Astrocyte (in vitro differentiated cells and primary cell): ENCODE measurements at regions not wholly inside any gene's neighbourhood (a gene's known extent, or its start where the extent isn't known, plus 50 kb on each side); places are given as distances from the start of the nearest gene placed in this dataset.

Experiments
- DNase-seq: peaks from one replicate; pipeline ENCODE4 v3.0.0-alpha.2; 2010; ENCODE audit warnings: low read depth
- FAIRE-seq: peaks from 2 replicates; lab custom pipeline; 2011; peaks lifted over from hg19 to GRCh38; lab: Jason Lieb, UNC
- H2AFZ ChIP-seq: 2 replicates; pipeline ENCODE4 v1.6.0; 2012; ENCODE audit warnings: low read depth, low read length, inconsistent platforms
- H3K27ac ChIP-seq: 2 replicates; pipeline ENCODE4 v1.5.1; 2011; ENCODE audit warnings: low read depth, low read length, inconsistent platforms
- H3K27me3 ChIP-seq: 2 replicates; pipeline ENCODE4 v1.6.0; 2011; ENCODE audit warnings: low read length, inconsistent platforms; ENCODE audit not compliant: insufficient read depth
- H3K36me3 ChIP-seq: 2 replicates; pipeline ENCODE4 v1.5.1; 2011; ENCODE audit warnings: low read length, inconsistent platforms; ENCODE audit not compliant: insufficient read depth
- H3K4me1 ChIP-seq: 2 replicates; pipeline ENCODE4 v1.5.1; 2011; ENCODE audit warnings: low read length, inconsistent platforms; ENCODE audit not compliant: insufficient read depth
- H3K4me2 ChIP-seq: 2 replicates; pipeline ENCODE4 v1.6.0; 2012; ENCODE audit warnings: low read length, inconsistent platforms
- H3K4me3 ChIP-seq: 2 replicates; pipeline ENCODE4 v1.5.1; 2011; ENCODE audit warnings: low read depth, mild to moderate bottlenecking, low read length, inconsistent platforms; ENCODE audit not compliant: insufficient read depth
- H3K79me2 ChIP-seq: 2 replicates; pipeline ENCODE4 v1.6.0; 2012; ENCODE audit warnings: mild to moderate bottlenecking, low read length, inconsistent platforms; ENCODE audit not compliant: insufficient read depth
- H3K9ac ChIP-seq: 2 replicates; pipeline ENCODE4 v1.6.0; 2012; ENCODE audit warnings: mild to moderate bottlenecking, low read length, inconsistent platforms
- H3K9me3 ChIP-seq: 2 replicates; pipeline ENCODE4 v1.5.1; 2012; ENCODE audit warnings: low read depth, mild to moderate bottlenecking, low read length, inconsistent platforms; ENCODE audit not compliant: insufficient read depth
- H4K20me1 ChIP-seq: 2 replicates; pipeline ENCODE4 v1.6.0; 2012; ENCODE audit warnings: low read length, inconsistent platforms; ENCODE audit not compliant: insufficient read depth
- H3K27ac Mint-ChIP-seq: one replicate; pipeline ENCODE4 v1.8.0; 2021; ENCODE audit warnings: mild to moderate bottlenecking, mixed read lengths; ENCODE audit not compliant: unreplicated experiment
- H3K27me3 Mint-ChIP-seq: one replicate; pipeline ENCODE4 v1.8.0; 2021; ENCODE audit warnings: low read depth, mixed read lengths; ENCODE audit not compliant: unreplicated experiment
- H3K36me3 Mint-ChIP-seq: one replicate; pipeline ENCODE4 v1.8.0; 2021; ENCODE audit warnings: low read depth, mixed read lengths; ENCODE audit not compliant: unreplicated experiment
- H3K4me1 Mint-ChIP-seq: one replicate; pipeline ENCODE4 v1.8.0; 2021; ENCODE audit warnings: low read depth, mixed read lengths; ENCODE audit not compliant: unreplicated experiment
- H3K4me3 Mint-ChIP-seq: one replicate; pipeline ENCODE4 v1.8.0; 2021; ENCODE audit warnings: mild to moderate bottlenecking, moderate library complexity, mixed read lengths; ENCODE audit not compliant: unreplicated experiment
- H3K9me3 Mint-ChIP-seq: one replicate; pipeline ENCODE4 v1.8.0; 2021; ENCODE audit warnings: mild to moderate bottlenecking, mixed read lengths; ENCODE audit not compliant: unreplicated experiment
- CTCF ChIP-seq: IDR thresholded peaks from 2 replicates; pipeline ENCODE4 v1.5.1; 2011; ENCODE audit warnings: low read depth, mild to moderate bottlenecking, inconsistent platforms, low read length, moderate library complexity; ENCODE audit not compliant: insufficient read depth
- EZH2 ChIP-seq: IDR thresholded peaks from 2 replicates; pipeline ENCODE4 v1.6.1; 2012; ENCODE audit warnings: mild to moderate bottlenecking, low read length, inconsistent platforms; ENCODE audit not compliant: insufficient read depth

- Histone ChIP-seq H4K20me1 (no peaks in the 10 kb centered on the region), H3K4me3 (no peak overlapping the region), H3K4me2 (no peak overlapping the region), H3K9ac (no peak overlapping the region), H3K9me3 (no peaks in the 10 kb centered on the region), H3K79me2 (no peaks in the 10 kb centered on the region), H3K4me1 (peaks cover 14% of the 10 kb centered on the region), H3K27ac (no peak overlapping the region), H3K36me3 (no peaks in the 10 kb centered on the region), H3K27me3 (no peaks in the 10 kb centered on the region), H2AFZ (no peak overlapping the region)
- FAIRE-seq (no peak), DNase-seq (no peak)
- H3K9me3 Mint-ChIP-seq = no peaks in the 10 kb centered on the region
- no peak overlapping the region for H3K4me3 Mint-ChIP-seq
- no peaks in the 10 kb centered on the region for H3K36me3 Mint-ChIP-seq
- peaks cover 6% of the 10 kb centered on the region for H3K4me1 Mint-ChIP-seq
- H3K27ac Mint-ChIP-seq = no peak overlapping the region
- TF ChIP-seq CTCF (no peak), EZH2 (no peak)
- no peaks in the 10 kb centered on the region for H3K27me3 Mint-ChIP-seq
These were observed 329.7 kb downstream of the NR2F1-AS1 start for GRCh38 chr5:93251347-93251746.

- Histone ChIP-seq H3K9ac (peak overlapping the region; percentile 65), H3K79me2 (no peaks in the 10 kb centered on the region), H3K4me1 (peaks cover 14% of the 10 kb centered on the region), H3K4me3 (no peak overlapping the region), H3K9me3 (no peaks in the 10 kb centered on the region), H3K27me3 (no peaks in the 10 kb centered on the region), H3K36me3 (no peaks in the 10 kb centered on the region), H3K4me2 (peak overlapping the region; percentile 81), H4K20me1 (no peaks in the 10 kb centered on the region), H2AFZ (no peak overlapping the region), H3K27ac (no peak overlapping the region)
- Mint-ChIP-seq H3K27ac (no peak overlapping the region), H3K9me3 (no peaks in the 10 kb centered on the region), H3K36me3 (no peaks in the 10 kb centered on the region), H3K4me3 (no peak overlapping the region), H3K27me3 (no peaks in the 10 kb centered on the region), H3K4me1 (peaks cover 6% of the 10 kb centered on the region)
- FAIRE-seq (no peak), DNase-seq (peak; percentile 17)
- no peak for TF ChIP-seq EZH2
- TF ChIP-seq CTCF = no peak
These were observed 330.6 kb downstream of the NR2F1-AS1 start for GRCh38 chr5:93250424-93250823.

GRCh38 chr5:93249651-93250289 is 331.2 kb downstream of the NR2F1-AS1 start:
- H3K4me3 Mint-ChIP-seq = no peak overlapping the region
- no peaks in the 10 kb centered on the region for H4K20me1 ChIP-seq
- TF ChIP-seq EZH2 = no peak
- no peak for TF ChIP-seq CTCF
- H3K4me1 ChIP-seq = peaks cover 14% of the 10 kb centered on the region
- no peaks in the 10 kb centered on the region for H3K9me3 ChIP-seq
- peak overlapping the region; percentile 57 for H2AFZ ChIP-seq
- no peak overlapping the region for H3K27ac Mint-ChIP-seq
- H3K27ac ChIP-seq = peak overlapping the region; percentile 41
- no peaks in the 10 kb centered on the region for H3K27me3 ChIP-seq
- FAIRE-seq (no peak), DNase-seq (peak; percentile 84)
- H3K36me3 ChIP-seq = no peaks in the 10 kb centered on the region
- no peaks in the 10 kb centered on the region for H3K79me2 ChIP-seq
- peaks cover 6% of the 10 kb centered on the region for H3K4me1 Mint-ChIP-seq
- peak overlapping the region; percentile 81 for H3K4me2 ChIP-seq
- H3K36me3 Mint-ChIP-seq = no peaks in the 10 kb centered on the region
- H3K9me3 Mint-ChIP-seq = no peaks in the 10 kb centered on the region
- no peaks in the 10 kb centered on the region for H3K27me3 Mint-ChIP-seq
- H3K4me3 ChIP-seq = peak overlapping the region; percentile 46
- peak overlapping the region; percentile 65 for H3K9ac ChIP-seq
